Right renal pelvis (tissue), 4 donors: ENCODE measurements at regions not wholly inside any gene's neighbourhood (a gene's known extent, or its start where the extent isn't known, plus 50 kb on each side); places are given as distances from the start of the nearest gene placed in this dataset.
A peak's percentile ranks its signal among the peaks of the same experiment; 100 is the strongest.

Experiments used
- DNase-seq, 4 donors: peaks; one replicate each; pipeline ENCODE4 v3.0.0-alpha.2; 2013; ENCODE audit warnings: low read depth in 4 of 4, low spot score in 3 of 4, missing footprints in 1 of 4

DNA sequence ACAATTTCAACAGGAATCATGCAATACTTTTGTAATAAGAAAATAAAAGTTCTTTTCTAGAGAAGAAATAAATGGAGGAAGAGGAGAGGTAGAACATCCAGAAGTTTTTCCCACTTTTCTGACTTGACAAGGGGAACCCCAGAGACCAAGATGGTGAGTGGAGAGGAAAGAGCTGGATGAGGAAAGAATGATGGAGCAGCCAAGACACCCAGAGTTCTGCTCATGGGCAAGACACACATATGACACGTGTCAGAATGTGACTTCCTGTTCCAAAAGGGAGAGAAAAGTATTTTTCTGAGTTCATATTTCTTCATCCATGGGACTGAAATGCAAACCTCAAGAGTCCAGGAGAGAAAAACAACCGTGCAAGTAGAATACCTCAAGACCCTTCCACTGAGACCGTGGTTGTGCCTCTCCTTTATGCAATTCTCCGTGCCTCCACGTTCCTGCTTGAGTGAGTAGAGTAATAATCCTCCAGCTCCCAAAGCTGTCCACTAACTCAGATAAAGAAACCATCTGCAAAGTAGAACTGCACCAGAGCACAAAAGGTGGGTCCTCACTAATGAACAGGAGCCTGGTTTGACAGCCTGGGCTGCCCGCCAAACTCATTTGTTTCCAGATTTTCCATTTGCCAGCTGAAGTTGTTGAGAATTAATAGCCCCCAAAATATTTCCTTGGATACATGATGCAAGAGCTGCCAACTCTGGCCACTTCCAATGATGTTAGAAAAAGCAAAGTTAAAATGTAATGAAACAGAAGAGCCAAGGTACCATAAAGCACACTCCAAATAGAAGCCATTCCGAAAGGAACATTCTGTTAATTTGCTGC lies 272.6 kb upstream of the IGF1R start:
- no peak for DNase-seq

- DNase-seq: no peak
Measured at GRCh38 chr15:98380721-98381120, 267.6 kb upstream of the IGF1R start.

DNA sequence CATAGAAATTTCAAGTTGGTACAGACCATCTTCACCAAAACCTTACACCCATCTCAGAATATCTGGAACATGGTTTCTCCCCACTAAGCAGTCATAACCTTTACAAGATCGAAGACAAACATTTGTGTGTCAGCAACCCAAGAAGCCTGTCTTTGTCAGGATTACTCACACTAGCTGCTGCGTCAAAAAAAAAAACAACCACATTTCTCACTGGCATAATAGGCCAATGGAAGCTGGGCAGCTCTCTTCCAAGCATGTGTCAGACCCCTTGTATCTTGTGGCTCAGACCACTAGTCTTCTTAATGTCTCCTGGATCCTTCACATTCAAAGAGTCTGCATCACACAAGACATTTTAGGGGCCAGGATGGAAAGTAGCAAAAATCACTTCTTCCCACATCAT lies 266.9 kb upstream of the IGF1R start:
- no peak for DNase-seq

- no peak for DNase-seq
Measured at GRCh38 chr15:98382139-98382538, 266.2 kb upstream of the IGF1R start.

DNA sequence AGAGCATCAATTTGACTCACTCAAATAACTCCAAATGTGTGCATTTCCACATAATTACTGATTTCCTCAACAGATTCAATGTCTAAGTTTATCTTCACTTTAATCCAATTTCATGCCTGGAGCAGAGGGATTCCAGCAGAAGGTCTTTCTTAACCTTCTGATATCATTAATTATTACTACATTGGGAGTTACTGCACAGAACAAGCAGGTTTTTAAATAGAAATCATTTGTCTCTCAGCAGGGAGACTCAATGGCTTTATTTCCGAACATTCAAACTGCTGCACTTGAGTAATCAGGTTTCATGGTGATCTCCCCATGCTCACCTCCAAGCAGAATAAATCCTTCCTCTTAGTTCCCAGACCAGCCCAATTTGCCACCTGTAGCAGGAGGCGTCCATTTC lies 264.8 kb upstream of the IGF1R start:
- DNase-seq: no peak

DNA sequence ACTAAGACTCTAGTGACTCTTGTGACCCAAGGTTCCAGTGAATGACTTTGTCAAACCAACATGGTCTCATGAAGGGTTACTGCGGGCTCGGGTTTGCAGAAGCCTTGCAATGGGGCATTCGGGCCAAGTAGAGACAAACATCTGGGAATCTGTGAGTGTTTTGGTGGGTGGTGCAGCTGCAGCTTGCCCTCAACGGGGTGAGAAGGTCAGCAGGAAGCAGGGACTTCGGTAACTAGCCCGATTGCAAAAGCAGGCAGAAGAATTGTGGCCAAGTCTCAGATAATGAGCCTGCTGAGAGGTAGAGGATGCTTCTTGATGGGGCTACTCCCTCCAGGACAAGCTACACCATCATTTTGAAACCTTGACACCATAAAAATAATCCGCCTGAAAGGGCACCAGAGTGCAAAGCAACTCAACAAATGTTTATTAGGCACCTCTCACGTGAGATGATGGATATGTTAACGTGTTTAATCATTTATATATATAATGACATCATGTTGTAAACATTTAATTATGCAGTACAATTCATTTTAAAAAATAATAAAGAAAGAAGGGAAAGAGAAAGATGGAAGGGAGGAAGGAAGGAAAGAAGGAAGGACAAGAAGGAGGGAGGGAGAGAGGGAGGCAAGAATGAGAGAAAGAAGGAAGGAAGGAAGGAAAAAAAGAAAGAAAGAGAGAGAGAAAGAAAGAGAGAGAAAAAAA lies 263.9 kb upstream of the IGF1R start:
- DNase-seq: no peak

DNA sequence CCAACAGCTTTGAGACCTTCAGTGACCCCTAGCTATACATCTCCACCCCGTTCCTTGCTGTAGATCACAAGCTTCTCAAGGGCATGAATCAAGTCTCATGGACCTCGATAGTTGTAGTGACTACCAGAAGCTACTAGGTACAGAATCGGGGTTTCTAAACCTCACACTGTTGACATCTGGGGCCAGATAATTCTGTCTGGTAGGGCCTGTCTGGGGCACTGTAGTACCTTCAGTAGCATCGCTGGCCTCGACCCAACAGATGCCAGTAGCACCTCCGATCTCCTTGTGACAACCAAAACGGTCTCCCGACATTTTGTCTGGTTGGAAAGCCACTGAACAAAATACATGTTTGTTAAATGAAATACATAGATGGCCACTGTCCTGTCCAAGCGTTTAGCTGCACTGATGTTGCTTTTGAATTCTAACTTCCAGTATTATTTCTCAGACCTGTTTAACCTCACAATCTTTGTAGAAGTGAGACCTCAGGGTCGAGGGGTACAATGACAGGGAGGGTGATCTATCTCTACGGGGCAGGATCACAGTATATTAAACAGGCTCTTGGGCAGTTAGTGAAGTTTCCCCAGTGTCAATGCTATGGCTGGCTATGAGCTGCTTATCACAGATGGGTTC lies 262.5 kb upstream of the IGF1R start:
- no peak for DNase-seq

GRCh38 chr15:98386561-98386960 lies 261.8 kb upstream of the IGF1R start:
- no peak for DNase-seq

DNA sequence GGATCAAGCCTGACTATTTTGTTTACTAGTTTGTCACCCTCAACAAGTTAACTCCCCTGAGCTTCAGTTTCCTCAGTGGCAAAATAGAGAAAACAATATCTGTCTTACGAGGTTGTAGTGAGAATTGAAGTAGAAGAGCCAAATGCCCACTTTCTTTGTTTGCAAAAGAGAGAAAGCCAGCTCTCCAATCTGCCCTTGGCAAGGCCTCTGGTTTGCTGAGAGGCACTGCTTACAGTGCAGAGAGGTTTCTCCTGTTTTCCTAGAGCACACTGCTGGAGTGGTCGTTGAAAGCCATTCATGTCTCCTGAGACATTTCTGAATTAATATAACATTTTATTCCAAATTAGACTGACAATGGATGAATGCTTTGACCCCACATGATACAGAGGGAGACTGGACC lies 260.5 kb upstream of the IGF1R start:
- DNase-seq: no peak

DNA sequence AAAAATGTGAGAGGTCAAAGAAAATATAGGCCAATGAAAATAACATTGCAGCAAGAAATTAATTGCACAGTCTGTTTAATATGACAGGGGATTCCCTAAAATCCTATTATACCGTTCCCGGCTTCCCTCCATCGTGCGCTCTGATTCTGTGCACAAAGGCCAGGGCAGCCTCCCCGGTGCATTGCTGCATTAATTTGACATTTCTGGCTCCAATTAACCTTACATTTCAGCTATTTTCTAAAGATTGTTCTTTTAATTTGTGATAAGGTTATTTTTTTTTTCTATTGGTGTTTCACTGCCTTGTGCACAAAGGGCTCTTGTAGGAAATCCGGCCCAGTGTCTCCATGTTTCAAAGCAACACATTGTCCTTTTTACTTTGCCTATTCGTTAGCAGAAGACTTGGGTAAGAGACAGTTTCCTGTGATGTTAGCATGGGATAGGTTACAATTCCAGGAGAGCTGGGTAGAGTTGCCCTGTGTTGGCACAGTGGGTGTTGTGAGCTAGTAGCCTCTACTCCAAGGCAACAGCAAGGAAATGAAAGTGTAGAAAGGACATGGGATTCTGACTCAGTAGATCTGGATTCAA lies 257.3 kb upstream of the IGF1R start:
- no peak for DNase-seq

DNA sequence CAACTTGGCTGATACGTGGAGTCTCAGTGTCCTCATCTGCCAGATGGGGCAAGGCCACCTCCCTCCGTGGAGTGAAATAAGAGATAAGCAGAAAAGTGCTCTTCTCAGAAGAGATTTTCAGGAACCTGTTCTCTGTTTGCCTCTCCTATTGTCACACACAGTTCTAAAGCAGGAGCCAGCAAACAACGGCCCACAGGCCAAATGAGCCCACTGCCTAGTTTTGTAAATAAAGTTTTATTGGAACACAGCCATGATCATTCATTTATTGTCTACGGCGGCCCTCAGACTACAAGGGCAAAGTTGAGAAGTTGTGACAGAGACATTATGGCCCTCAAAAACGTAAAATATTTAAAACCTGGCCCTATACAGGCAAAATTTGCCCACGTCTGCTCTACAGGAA lies 256.8 kb upstream of the IGF1R start:
- no peak for DNase-seq

DNA sequence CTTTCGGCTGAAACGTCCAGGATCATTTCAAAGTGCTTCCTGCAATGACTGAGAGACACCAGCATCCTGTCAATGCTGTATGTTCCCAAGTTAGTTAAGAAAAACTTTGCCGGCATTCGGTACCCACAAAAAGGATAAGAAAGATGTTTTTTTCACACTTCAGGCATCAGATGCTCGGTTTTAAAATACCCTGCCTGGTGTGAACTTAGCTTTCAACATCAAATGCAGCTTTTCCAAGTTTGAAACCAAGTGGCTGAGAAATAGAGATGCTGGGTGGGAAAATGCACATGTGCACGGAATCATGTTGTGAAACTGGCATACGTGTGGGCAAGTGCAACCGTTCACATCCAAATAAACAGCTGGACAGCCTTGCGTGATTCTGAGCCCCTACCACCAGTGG lies 254.9 kb upstream of the IGF1R start:
- DNase-seq: no peak

- no peak for DNase-seq
Measured at GRCh38 chr15:98394546-98394945, 253.8 kb upstream of the IGF1R start.

DNA sequence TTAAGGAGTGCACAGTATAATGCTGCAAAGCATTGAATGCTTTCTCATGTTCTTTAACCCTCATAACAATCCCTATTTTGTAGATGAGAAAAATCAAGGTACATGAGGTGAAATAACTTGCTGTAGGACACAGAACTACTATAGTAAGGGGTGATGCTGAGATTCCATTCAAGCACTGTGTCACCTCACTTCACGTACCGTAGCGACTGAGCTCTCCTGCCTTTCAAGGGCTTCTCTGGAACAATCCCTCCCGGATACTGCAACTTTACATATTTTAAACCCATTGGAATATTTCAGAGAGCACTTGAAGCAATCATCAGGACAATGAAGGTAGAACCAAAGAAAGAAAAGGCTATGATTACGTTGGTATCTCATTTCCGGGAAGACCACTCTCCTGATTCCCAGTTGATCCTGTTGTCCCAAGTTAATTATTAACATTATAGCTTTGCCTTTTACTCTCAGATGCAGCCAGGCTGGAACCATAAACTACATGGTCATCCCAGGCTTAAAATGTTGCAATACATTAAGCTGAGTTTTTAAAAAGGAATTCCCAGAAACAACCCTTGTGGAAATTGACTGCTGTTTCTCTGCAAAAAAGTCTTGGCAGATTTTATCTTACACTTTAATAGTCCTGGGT lies 252.2 kb upstream of the IGF1R start:
- peak in 1 of 4 donors; percentile 12 for DNase-seq

GRCh38 chr15:98397419-98397818 lies 250.9 kb upstream of the IGF1R start:
- DNase-seq: no peak

- no peak for DNase-seq
Measured at GRCh38 chr15:98398056-98398455, 250.3 kb upstream of the IGF1R start.

DNA sequence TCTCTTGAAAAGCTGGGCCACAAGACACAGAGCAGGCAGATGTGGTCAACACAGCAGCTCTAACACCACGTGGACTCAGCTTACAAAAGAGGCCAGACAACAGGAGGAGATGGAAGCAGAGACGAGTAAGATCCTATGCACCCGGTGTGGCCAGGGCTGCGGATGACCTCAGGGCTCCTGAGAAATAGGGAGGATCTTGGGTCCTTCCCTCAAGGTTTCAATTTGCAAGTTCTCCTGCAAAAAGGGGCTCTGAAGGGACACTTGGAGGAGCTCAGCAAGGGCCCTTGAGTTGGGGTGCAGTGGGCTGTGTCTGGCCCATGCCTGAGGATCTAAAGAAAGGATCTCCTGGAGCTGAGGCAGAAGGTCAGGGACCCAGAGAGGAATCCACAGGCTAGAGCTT lies 249.5 kb upstream of the IGF1R start:
- no peak for DNase-seq

DNA sequence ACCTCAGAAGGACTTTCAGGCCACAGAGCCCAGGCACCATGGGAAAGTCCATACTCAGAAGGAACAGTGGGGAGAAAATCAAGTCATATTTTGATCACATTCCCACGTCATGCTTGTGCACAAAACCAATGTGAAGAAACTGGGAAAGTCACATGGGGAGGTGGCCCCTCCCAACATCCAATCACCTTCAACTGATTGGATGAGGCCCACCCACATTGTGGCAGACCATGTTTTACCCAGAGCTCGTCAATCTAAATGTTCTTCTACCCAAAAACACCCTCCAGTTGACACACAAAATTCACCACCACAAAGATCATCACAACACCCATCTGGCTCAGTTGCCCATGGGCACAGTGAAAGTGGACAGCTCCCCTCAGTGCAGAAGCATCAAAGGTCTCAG lies 248.2 kb upstream of the IGF1R start:
- no peak for DNase-seq

DNA sequence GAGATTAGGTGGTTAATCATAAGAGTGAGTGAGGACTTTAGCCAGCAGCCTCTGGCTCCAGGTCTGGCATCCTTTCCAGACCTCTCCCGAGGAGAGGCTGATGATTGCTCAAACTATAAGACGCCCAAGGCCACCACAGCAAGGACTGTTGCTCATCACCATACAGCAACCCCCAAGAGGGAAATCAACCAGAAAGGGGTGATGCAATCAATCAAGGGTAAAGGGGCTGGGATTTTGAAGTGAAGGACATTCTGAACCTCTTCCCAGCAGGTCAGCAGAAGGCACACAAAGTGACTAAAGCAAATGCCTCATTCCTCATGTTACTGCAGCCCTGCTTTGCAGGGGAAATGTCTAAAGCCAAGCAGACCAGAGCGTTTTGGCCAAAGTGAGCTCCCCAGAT lies 247.3 kb upstream of the IGF1R start:
- no peak for DNase-seq

DNA sequence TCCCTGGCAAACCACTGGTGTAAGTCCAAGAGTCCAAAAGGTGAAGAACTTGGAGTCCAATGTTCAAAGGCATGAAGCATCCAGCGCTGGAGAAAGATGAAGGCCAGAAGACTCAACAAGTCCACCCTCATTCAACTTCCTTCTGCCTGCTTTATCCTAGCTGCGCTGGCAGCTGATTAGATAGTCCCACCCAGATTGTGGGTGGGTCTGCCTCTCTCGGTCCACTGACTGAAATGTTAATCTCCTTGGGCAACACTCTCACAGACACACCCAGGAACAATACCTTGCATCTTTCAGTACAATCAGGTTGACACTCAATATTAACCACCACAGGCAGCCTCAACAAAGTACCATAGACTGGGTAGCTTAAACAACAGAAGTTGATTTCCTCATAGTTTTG lies 245.9 kb upstream of the IGF1R start:
- DNase-seq: no peak

DNA sequence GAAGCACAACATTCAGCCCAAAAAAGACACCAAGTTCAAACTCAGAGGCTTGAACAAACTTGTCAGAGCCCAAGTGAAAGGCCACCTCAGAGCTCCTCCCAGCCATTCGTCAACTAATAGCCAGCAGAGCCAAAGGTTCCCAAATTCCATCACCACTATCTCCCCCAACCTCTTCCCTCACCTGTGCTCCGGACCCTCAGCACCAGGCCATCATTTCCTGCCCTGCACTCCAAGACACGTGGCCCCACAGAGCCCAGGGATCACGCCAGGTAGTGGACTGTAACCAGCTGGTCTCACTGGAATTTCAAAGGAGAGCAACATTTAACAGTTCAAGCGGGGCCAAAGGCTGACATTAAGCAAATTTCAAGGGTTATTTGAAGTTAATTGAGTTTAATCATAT lies 245.2 kb upstream of the IGF1R start:
- DNase-seq: no peak
